A673 (cell line): ENCODE measurements at regions not wholly inside any gene's neighbourhood (a gene's known extent, or its start where the extent isn't known, plus 50 kb on each side); places are given as distances from the start of the nearest gene placed in this dataset.

ENCODE experiments used
- EZH2 ChIP-seq: fragments of 200-600 bp; sonication (generic); IDR thresholded peaks from 2 replicates; pipeline ENCODE4 v1.6.1; 2017; ENCODE audit warnings: borderline replicate concordance, low read depth, mild to moderate bottlenecking, mixed read lengths, antibody characterized with exemption, low read length; ENCODE audit not compliant: poor library complexity, severe bottlenecking
- TF ChIP-seq, protein P1 (sequence below): fragments of 300-800, 200-600 bp; sonication (generic); conservative IDR thresholded peaks from 2 replicates; pipeline ENCODE4 v1.5.1; 2017; ENCODE audit warnings: low read depth, mild to moderate bottlenecking, antibody characterized with exemption, low read length, moderate library complexity, mixed read lengths

- TF ChIP-seq, protein P1, sequence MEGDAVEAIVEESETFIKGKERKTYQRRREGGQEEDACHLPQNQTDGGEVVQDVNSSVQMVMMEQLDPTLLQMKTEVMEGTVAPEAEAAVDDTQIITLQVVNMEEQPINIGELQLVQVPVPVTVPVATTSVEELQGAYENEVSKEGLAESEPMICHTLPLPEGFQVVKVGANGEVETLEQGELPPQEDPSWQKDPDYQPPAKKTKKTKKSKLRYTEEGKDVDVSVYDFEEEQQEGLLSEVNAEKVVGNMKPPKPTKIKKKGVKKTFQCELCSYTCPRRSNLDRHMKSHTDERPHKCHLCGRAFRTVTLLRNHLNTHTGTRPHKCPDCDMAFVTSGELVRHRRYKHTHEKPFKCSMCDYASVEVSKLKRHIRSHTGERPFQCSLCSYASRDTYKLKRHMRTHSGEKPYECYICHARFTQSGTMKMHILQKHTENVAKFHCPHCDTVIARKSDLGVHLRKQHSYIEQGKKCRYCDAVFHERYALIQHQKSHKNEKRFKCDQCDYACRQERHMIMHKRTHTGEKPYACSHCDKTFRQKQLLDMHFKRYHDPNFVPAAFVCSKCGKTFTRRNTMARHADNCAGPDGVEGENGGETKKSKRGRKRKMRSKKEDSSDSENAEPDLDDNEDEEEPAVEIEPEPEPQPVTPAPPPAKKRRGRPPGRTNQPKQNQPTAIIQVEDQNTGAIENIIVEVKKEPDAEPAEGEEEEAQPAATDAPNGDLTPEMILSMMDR = no peak
- TF ChIP-seq EZH2 = no peak
Observed at GRCh38 chr6:43970068-43970912, 157.0 kb downstream of the MRPL14 start.
